Stimulated activated CD8-positive, alpha-beta memory T cell treated with anti-CD3 and anti-CD28 coated beads, Interleukin-15, amount 100 ng/mL, for 4 hours (primary cell): ENCODE measurements at regions not wholly inside any gene's neighbourhood (a gene's known extent, or its start where the extent isn't known, plus 50 kb on each side); places are given as distances from the start of the nearest gene placed in this dataset.

Source experiments
- DNase-seq, 2 donors: peaks; one replicate each; pipeline ENCODE4 v3.0.0-alpha.2; 2020; ENCODE audit warnings: low read depth in 2 of 2

DNA sequence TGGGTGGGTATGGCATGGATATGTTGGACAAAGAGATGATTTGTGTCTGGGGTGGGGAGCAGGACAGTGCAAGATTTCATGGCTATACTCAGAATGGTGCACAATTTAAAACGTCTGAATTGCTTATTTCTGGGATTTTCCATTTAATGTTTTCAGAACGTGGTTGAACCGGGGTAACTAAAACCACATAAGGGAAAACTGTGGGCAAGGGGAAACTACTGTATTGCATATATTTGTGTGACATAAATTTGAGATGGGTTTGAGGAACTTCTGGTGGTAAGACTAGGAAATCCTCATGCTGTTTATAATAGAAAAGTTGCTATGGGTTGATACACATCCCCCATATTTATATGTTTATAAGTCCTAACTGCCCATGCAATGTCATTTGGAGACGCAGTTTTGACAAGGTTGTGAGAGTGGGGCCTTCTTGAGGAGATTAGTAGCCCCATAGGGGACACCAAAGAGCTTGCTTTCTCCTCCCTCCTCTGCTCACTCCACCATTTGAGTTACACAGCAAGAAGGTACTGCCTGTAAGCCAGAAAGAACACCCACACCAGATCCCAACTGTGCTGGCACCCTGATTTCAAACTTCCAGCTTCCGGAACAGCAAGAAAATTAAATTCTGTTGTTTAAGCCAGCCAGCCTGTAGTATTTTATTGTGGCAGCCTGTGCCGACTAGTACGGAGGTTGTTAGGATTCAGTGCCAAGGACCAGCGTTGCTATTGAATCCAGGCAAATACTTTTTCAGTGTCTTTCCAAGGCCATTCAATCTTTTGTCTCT is 2118.9 kb downstream of the MAT2B start:
- DNase-seq: no peak

DNA sequence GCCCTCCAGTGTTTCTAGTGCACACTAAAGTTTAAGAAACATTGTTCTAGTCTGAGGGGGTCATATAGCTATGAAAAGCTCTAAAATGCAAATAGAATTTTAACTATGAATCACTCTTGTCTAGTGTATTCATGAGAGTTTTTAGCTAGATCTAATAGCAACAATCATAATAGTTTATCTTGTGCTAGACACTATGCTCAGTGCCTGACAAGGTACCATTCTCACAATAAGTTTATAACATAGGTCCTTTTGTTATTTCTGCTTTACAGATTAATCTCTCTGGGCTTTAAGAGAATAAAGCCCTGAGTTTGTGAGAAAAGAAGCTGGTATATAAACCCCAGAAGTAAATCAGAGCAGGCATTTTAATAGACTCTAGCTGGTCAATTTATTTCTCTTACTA is 2120.7 kb downstream of the MAT2B start:
- no peak for DNase-seq

DNA sequence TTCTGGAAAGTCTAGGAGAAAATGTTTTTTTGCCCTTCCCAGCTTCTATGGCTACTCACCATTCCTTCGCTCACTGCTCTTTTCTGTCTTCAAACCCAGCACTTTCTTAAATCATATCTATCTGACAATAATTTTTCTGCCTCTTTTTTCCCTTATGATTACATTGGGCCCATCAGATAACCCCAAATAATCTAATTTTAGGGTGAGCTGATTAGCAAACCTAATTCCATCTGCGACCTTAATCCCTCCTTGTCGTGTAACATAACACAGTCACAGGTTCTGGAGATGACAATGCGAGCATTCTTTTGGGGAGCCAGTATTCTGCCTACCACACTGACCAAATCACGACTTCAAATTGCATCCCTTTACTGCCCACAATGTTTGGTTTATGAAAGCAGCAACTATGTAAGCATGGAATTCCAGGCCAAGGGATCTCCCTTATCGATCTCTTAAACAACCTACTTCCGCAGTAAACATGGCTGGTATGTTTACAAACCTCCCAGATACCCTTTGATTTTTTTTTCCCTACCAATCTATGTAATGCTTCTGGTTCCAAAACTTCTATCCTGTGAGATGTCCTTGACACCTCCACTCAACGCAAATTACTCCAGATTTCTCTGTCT is 2122.2 kb downstream of the MAT2B start:
- no peak for DNase-seq

DNA sequence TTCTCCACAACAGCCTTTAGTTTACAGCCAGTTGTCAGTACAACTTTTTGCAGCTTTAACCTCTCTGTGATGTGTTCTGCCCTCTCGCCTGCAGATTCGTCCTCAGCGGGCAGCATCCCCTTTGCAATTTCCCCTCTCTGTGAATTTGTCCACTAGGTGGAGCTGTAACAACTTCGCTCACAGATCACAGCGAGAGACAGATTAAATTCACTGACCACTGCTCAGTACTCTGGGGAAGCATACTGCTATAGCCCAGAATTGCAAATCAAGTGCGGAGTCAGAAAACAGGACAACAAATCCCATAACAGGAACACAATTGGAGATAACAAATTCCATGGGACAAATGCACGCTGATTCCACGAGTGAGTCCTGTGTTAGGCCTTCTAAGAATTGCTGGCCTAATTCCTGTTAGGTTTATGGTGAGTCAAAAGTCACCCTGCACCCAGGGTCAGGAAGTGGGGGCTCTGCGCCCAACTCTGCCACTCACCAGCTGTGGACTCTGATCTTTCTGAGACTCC is 2124.9 kb downstream of the MAT2B start:
- no peak for DNase-seq

DNA sequence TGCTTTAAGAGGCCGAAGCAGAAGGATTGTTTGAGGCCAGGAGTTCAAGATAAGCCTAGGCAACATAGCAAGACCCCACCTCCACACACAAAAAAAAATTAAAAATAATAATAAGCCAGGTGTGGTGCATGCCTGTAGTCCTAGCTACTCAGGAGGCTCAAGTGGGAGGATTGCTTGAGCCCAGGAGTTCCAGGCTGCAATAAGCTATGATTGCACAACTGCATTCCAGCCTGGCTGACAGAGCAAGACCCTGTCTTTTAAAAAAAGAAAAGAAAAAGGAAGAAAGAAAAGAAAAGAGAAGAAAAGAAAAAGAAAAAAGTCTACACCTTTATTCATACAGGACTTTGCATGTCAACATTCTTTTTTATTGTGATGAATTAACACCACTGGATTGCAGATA is 2125.8 kb downstream of the MAT2B start:
- DNase-seq: no peak

DNA sequence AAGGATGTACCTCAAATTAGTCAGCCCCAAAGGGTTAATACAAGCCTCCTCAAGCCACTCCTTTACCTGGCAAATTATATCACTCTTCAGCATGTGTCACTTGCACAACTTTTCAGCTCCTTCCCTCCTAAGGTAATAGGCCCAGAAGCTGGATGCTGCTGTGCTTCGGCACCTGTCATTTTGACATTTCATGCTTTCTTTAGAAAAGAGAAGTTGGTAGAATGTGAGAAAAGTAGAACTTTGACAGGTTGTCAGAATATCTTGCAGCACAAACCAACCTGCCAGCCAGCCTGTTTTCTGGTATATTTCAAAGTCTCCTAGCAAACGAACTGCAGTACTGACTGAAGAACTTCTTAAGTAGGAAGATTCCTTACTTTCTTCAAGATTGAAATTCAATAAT is 2136.9 kb downstream of the MAT2B start:
- DNase-seq: no peak

DNA sequence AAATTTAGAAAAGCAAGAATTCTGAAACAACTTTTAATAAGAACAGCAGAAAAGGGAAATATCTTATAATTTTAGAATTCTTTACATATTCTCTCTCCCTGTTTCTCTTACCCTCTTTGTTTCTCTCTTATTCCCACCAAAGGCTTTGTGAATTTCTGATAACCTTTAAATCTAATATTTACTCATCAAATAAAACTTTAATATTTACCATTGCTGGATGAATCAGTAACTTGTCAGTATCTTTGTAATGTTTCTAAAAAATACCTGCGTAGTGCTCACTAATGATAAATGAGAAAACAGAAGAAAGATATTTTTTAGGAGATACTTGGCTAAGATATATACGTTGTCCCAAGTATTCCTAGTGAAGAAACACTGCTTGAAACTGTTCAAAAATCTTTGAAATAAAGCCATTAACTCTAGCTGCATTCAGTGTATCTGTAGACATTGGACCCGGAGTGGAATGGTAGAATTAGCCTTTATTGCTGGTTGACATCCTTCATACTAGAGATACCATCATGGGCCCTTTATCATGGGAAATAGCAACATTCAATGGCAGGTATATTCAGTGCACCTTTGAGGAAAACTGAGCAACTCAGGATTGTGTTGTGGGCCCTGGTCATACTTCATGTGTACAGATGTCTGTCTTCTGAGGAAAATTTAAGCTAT is 2160.4 kb downstream of the MAT2B start:
- DNase-seq: no peak

DNA sequence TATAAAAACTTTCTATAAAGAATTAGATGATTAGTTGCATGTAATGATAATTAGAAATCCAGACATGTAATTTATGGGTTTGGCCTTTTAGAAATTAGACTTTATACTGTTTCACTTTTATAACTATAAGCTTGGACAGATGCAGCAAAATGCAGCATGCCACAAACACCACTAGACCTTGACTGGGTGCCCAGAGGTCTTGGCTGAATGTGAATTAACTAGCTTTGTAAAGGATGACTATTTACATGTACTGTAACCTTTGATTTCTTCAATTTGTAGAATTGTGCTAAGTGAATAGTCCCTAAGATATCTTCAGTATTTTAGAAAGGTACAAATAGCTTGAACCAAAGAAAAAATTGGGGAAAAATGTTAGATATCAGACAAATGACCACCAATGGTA is 2168.1 kb downstream of the MAT2B start:
- no peak for DNase-seq

DNA sequence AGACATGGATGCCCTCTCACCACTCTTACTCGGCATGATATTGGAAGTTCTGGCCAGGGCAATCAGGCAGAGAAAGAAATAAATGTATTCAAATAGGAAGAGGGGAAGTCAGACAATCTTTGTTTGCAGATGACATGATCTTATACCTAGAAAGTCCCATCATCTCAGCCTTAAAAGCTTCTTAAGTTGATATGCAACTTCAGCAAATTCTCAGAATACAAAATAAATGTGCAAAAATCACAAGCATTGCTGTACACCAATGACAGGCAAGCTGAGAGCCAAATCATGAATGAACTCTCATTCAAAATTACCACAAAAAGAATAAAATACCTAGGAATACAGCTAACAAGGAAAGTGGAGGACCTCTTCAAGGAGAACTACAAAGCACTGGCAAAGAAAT is 2190.4 kb downstream of the MAT2B start:
- DNase-seq: no peak

DNA sequence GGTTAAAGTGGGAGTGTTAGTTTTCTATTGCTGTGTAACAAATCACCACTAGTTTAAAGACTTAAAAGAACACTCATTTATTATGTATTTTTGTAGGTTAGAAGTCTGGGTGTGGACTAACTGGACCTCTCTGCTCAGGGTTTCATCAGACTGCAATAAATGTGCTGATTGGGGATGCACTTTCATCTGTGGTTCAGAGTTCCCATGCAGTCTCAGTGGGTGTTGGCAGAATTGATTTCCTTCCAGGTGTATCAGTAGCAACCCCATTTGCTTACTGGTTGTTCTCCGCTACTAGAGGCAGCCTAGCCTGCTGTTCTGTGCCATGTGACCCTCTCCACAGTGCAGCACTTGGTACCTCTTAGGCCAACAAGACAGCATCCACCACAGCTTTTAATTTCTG is 2200.5 kb downstream of the MAT2B start:
- no peak for DNase-seq

DNA sequence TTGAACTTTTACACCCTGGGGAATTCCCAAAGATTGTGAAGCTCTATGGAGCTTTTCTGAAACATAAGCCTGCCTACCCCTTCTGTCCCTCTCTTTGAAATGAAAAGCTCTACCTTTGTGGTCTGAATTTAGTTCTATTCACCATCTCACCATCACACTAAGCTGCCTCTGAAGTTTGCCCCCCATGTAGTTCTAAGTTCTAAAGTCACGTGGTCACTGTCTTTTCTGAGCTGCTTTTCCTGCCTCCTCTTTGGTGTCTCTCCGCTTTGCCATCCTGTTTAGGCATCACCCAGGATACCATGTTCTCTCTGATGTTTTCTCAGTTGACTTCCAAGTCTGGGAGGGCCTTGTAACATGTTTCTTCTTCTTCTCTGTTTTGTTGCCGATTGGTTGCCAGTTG is 2206.6 kb downstream of the MAT2B start:
- DNase-seq: no peak

DNA sequence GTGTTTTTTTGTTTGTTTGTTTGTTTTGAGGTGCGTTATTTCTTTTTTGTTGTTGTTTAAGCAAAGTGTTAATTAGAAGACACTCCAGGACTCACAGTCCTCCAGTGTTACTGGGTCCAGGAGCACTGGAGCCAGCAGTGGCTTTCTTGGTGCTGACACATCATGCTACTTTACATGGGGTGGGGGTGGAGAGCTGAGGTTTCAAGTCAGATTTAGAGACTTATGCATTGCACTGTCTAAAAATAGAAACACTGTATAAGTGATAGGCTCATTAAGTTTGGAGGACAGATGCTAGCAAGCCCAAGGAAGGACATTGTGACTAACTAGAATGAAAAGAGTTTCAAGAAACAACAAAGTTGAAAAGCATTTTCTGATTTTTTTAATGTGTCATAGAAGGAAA is 2209.2 kb downstream of the MAT2B start:
- no peak for DNase-seq

DNA sequence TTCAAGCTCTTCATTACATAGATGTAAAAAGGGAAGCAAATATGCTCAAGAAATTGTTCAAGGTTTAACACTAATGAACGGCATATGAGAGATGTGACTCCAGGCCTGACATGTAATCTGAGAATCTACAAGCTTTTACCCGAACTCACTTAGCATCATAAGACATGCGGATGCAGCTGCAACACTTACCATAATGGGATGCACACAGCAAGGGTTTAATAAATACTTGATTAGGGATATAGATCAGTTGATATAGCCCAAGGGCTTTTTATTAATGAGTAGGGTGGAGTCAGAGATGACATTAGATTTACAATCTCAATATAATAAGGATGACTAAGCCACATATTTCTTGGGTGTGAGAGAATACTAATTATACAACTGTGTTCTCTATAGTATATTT is 2215.5 kb downstream of the MAT2B start:
- no peak for DNase-seq

DNA sequence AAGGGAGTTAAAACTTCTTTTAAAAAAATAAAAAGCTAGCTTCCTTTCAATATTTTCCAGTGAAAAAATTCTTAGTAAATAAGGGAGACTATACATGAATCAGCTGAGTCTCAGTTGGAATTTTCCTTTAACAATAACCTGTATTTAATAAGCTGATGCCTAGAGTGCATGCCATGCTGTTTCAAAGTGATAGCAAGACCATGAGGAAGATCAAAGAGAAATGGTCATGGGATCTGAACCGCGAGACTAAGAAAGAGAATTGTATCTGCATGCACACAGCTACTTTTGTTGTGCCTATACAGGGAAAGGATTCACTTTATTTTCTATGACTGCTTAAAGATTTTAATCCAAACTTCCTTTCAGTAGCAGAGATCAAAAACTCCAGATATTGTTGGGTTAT is 2217.0 kb downstream of the MAT2B start:
- DNase-seq: no peak

DNA sequence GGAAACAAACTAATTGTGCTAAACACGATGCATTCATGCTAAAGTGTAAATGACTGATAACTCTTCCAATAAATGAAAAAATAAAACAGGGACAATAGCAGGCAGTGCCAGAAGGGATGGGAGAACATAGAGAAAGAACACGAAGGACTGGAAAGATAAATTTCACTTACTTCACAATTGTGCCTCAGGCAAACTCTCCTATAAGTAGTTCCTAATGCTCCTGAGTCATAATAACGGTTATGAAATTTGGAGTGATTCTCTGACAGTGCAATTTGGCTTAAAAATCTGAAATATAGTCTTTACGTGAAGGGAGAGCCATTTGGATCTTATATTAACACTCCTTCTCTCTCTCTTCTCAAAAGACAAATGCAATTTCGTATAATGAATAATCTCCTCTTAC is 2218.5 kb downstream of the MAT2B start:
- no peak for DNase-seq

DNA sequence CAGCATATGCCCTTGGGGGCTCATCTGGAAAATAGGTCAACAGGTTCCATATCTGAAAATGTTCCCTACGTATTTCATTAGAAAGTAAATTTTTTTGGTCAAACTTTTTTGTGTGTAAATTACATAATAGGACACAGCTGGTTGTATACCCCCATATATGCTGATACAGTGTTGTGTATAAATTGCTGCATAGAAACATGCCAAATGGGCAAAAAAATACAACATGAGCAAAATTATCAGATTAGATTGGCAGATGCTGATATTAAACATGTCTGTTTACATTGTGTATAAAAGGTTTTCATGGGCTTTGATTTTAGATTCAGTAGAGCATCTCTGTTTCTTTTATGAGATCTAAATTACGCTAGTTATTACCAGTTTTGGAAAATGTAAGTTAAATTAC is 2223.0 kb downstream of the MAT2B start:
- DNase-seq: no peak

DNA sequence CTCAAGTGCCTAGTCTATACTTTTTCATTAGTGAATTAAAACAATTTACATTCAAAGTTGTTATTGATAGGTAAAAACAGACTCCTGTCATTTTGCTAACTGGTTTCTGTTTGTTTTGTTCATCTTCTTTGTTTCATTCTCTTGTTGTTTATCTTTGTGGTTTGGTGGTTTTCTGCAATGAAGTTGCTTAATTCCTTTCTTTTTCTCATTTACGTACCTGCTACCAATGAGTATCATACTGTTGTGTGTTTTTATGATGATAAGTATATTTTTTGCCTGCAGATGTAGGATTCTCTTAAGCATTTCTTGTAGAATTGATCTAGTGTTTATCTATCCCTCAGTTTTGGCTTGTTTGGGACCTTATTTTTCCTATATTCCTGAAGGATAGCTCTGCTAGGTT is 2230.0 kb downstream of the MAT2B start:
- DNase-seq: no peak

DNA sequence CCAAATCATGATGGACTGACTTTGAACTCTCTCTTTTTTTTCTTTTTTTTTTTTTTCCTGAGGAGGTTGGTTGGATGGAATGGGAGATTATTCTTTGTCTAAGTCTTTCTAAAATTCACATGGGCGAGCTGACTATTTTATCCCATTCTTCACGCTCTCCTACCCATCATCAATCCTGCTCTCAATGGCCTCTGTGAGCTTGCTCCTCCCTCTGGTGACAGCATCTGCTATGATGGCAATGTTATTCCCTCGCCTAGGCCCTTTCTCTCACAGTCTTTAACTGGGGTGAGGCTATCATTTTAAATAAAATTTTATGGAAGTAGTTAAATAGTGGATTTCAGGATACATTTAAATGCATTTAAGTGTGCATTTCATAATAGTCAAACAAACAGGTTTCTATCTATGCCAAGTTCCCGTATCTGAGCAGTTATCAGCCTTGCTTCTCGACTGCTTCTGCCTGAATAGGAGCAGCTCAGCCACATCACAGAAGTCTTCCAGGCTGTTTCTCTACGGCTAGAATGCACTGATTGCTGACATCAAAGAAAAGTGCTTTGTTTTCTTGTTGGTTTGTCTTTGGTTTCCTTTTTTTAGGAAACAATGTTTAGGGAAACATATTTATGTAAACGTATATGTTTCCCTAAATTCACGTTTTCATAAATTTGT is 2233.8 kb downstream of the MAT2B start:
- DNase-seq: no peak

DNA sequence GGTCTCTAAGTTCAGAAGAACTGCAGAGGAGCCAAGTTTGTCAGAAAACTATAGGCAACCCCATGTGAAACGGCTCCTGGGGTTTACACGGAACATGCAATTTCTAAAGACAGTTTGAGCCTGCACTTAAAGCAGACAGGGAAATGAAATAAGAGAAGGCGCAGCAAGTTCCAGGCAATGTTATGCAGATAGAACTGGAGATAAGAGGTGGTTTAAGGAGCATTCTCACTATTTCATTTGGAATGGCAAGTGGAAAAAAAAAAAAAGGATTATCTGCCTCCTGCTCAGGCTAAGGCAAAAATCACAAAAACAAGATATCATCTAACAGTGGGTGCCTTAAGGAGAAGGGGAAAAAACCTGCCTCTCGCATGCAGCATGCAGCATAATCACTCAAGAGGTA is 2252.4 kb downstream of the MAT2B start:
- no peak for DNase-seq

DNA sequence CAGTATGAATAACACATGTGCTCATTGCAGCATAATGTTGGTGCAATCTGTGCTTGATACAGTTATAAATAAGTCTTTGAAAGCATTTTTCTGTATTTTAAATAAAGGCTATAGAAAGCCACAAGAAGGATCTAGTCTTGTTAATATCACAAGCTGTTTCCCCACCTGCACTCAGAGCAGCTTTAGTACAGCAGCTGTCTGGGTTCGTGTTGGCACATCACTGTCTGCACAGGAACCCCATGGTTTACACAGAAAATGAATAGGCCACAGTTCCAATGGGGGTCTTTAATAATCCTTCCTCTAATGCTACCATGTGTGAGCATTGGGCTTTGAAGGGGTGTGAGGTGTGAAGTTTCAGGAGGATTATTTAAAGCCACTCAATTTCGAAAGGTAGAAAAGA is 2269.7 kb downstream of the MAT2B start:
- DNase-seq: no peak

DNA sequence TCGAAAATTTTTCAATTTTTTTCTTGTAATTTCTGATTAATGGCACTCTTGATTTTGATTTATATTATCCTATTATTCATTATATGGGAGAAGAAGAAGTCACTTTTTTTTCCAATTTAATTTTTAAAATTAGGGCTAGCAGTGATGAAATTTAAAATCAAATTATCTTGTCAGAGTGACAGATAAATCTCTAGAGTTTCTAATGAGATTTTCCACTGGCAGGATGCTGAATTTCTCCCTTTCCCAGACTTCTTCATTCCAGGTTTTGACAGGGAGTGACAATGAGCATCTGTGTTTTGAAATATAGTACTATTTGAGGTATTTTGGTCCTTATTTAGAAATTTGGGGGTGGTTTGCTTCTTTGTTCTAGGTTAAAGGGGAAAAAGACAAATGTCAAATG is 2274.1 kb downstream of the MAT2B start:
- no peak for DNase-seq

DNA sequence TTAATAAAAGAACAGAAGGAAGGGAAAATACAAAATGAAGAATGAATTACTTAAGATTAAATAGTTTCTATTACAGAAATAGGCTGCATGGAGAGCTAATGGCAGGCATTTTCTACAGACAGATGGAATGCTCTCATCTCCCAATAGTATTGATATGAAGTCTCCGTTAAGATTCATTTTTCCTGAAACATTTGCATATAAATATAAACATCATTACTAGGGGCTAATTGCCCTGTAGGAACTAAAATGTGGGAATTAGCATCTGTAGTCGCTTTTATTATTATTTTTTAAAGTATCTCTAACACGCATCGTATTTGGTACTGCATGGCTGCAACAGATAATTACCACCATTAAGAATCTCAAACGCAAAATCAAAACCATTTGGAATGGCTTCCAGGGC is 2275.5 kb downstream of the MAT2B start:
- no peak for DNase-seq

DNA sequence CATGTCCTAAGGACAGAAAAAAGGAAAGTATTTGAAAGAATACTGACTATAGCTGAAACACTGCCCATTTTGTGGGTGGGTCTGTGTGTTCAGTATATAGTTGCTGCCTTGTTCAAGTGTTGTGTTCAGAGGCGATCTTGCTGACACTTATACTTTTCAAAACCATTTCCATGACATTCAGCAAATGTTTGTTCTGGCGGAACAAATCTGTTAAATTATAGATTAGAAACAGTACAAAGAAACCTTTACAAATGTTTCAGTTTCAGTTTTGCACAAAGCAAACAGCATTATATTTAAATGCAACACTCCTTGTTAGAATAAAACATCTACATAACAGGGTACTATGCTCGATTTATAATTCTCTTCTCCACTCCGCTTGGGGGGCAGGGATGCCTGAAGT is 2276.3 kb downstream of the MAT2B start:
- no peak for DNase-seq
